HepG2 (cell line): ENCODE measurements at regions not wholly inside any gene's neighbourhood (a gene's known extent, or its start where the extent isn't known, plus 50 kb on each side); places are given as distances from the start of the nearest gene placed in this dataset.

Experiments used
- CBX5 ChIP-seq: sonication (generic); formaldehyde crosslinking; IDR thresholded peaks from 2 replicates; pipeline ENCODE4 v1.4.0; 2020; ENCODE audit warnings: missing genetic modification reagents, borderline replicate concordance
- HDAC2 ChIP-seq: sonication (generic); formaldehyde crosslinking; IDR thresholded peaks from 2 replicates; pipeline ENCODE4 v1.4.0; 2020; ENCODE audit warnings: missing genetic modification reagents
- HMG20A ChIP-seq: IDR thresholded peaks from 2 replicates; pipeline ENCODE4 v1.6.1; 2016; ENCODE audit warnings: borderline replicate concordance
- HNRNPH1 ChIP-seq: fragments of 200-400 bp; formaldehyde crosslinking; optimal IDR thresholded peaks from 2 replicates; pipeline ENCODE3; 2017; ENCODE audit warnings: mild to moderate bottlenecking, low read depth, low read length
- KDM3A ChIP-seq: IDR thresholded peaks from 2 replicates; pipeline ENCODE4 v1.6.1; 2018; ENCODE audit warnings: low read depth, missing compliant biosample characterization
- MYC ChIP-seq: sonication (generic); formaldehyde crosslinking; IDR thresholded peaks from 2 replicates; pipeline ENCODE4 v1.9.0; 2021; ENCODE audit warnings: missing genetic modification reagents, borderline replicate concordance
- NFE2L1 ChIP-seq: sonication (generic); formaldehyde crosslinking; IDR thresholded peaks from 2 replicates; pipeline ENCODE4 v1.4.0; 2020; ENCODE audit warnings: missing genetic modification reagents, mild to moderate bottlenecking, borderline replicate concordance
- NR2F1 ChIP-seq, 2 experiments: fragments of 450-650 bp in 1 of 2; formaldehyde crosslinking in 1 of 2; IDR thresholded peaks; 2 replicates each; pipeline versions ENCODE4 v1.5.0 to v1.6.1; 2016 to 2020; ENCODE audit warnings: mild to moderate bottlenecking in 1 of 2, missing compliant biosample characterization in 1 of 2, missing genetic modification reagents in 1 of 2, moderate library complexity in 1 of 2
- POLR2AphosphoS2 ChIP-seq: IDR thresholded peaks from 2 replicates; pipeline ENCODE4 v1.6.1; 2011; ENCODE audit warnings: low read depth, low read length, improper control_type of control experiment
- REPIN1 ChIP-seq: sonication (generic); formaldehyde crosslinking; IDR thresholded peaks from 2 replicates; pipeline ENCODE4 v1.8.0; 2022; ENCODE audit warnings: missing genetic modification reagents, low read depth, mild to moderate bottlenecking, borderline replicate concordance
- TBL1XR1 ChIP-seq: fragments of 150-350 bp; IDR thresholded peaks from 2 replicates; pipeline ENCODE4 v1.6.1; 2014; ENCODE audit warnings: borderline replicate concordance, low read length; ENCODE audit not compliant: partially characterized antibody
- TRIM22 ChIP-seq: fragments of 450-650 bp; IDR thresholded peaks from 2 replicates; pipeline ENCODE4 v1.6.1; 2017
- ZBTB1 ChIP-seq: sonication (generic); formaldehyde crosslinking; IDR thresholded peaks from 2 replicates; pipeline ENCODE4 v1.4.0; 2020; ENCODE audit warnings: missing genetic modification reagents, borderline replicate concordance
- ZNF17 ChIP-seq: sonication (generic); formaldehyde crosslinking; IDR thresholded peaks from 2 replicates; pipeline ENCODE4 v1.5.0; 2020; ENCODE audit warnings: mild to moderate bottlenecking, missing genetic modification reagents
- ZNF264 ChIP-seq: sonication (generic); formaldehyde crosslinking; IDR thresholded peaks from 2 replicates; pipeline ENCODE4 v1.4.0; 2020; ENCODE audit warnings: missing genetic modification reagents
- ZNF44 ChIP-seq: sonication (generic); formaldehyde crosslinking; IDR thresholded peaks from 2 replicates; pipeline ENCODE4 v1.5.1; 2020; ENCODE audit warnings: mild to moderate bottlenecking, missing genetic modification reagents
- ZNF552 ChIP-seq: sonication (generic); formaldehyde crosslinking; IDR thresholded peaks from 2 replicates; pipeline ENCODE4 v1.9.0; 2022; ENCODE audit warnings: missing genetic modification reagents, mild to moderate bottlenecking, borderline replicate concordance
- ZNF563 ChIP-seq: sonication (generic); formaldehyde crosslinking; IDR thresholded peaks from 2 replicates; pipeline ENCODE4 v1.8.0; 2022; ENCODE audit warnings: mild to moderate bottlenecking, moderate library complexity, missing genetic modification reagents
- ZNF660 ChIP-seq: sonication (generic); formaldehyde crosslinking; IDR thresholded peaks from 2 replicates; pipeline ENCODE4 v1.5.1; 2020; ENCODE audit warnings: mild to moderate bottlenecking, low read depth, missing genetic modification reagents, borderline replicate concordance
- TF ChIP-seq, protein P1 (sequence below): sonication (generic); formaldehyde crosslinking; IDR thresholded peaks from 2 replicates; pipeline ENCODE4 v1.9.0; 2022; ENCODE audit warnings: missing genetic modification reagents, mild to moderate bottlenecking, borderline replicate concordance
- TF ChIP-seq, protein P2 (sequence below): IDR thresholded peaks from 2 replicates; pipeline ENCODE4 v1.6.1; 2016; ENCODE audit warnings: low read depth
- TF ChIP-seq, protein P3 (sequence below): sonication (generic); formaldehyde crosslinking; IDR thresholded peaks from 2 replicates; pipeline ENCODE4 v1.5.0; 2020; ENCODE audit warnings: mild to moderate bottlenecking, missing genetic modification reagents, moderate library complexity
- TF ChIP-seq, protein P4 (sequence below): sonication (generic); formaldehyde crosslinking; IDR thresholded peaks from 2 replicates; pipeline ENCODE4 v1.8.0; 2022; ENCODE audit warnings: mild to moderate bottlenecking, missing genetic modification reagents, borderline replicate concordance

DNA sequence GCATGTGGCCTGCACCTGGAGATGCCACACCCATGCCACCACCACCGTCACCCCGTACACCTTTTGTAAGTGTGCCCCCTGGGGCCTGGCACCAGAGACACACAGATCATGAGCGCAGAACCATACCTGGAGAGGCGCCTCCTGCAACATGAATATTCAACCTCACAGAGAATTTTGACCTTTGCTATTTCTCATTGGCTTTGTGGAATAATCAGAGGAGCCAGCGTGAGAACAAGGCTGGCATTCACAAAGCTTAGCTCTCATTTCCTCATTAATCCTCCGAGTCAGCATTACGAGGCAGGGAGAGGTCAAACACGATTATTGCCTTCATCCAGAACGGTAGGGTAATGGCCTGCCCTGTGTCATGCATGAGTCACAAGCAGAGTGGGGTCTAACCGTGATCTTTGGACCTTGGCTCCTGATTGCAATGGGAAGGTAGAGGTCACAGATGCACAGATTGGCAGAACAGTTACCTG lies 73.0 kb upstream of the POMGNT2 start (continued):
- TF ChIP-seq HDAC2 (CRISPR knock-in tag) (peak; percentile 55), ZNF563 (no peak), REPIN1 (CRISPR knock-in tag) (no peak), ZNF660 (CRISPR knock-in tag) (no peak), ZNF552 (no peak), HMG20A (CRISPR knock-in tag) (peak; percentile 95; the same call in 1 of the 2 replicates), TBL1XR1 (peak; percentile 67), NR2F1 (CRISPR knock-in tag; IDR thresholded peaks at IDR 0.05) (peak; percentile 80 to 97; a peak in 3 of 4 replicates), MYC (CRISPR knock-in tag) (no peak; the same call in 1 of the 2 replicates), NFE2L1 (no peak), CBX5 (CRISPR knock-in tag) (peak; percentile 31; the same call in 1 of the 2 replicates), KDM3A (no peak), POLR2AphosphoS2 (no peak), HNRNPH1 (no peak), ZNF264 (CRISPR knock-in tag) (no peak), ZNF44 (CRISPR knock-in tag) (no peak), TRIM22 (no peak), ZNF17 (CRISPR knock-in tag) (no peak), ZBTB1 (CRISPR knock-in tag) (no peak)
- TF ChIP-seq, protein P1, sequence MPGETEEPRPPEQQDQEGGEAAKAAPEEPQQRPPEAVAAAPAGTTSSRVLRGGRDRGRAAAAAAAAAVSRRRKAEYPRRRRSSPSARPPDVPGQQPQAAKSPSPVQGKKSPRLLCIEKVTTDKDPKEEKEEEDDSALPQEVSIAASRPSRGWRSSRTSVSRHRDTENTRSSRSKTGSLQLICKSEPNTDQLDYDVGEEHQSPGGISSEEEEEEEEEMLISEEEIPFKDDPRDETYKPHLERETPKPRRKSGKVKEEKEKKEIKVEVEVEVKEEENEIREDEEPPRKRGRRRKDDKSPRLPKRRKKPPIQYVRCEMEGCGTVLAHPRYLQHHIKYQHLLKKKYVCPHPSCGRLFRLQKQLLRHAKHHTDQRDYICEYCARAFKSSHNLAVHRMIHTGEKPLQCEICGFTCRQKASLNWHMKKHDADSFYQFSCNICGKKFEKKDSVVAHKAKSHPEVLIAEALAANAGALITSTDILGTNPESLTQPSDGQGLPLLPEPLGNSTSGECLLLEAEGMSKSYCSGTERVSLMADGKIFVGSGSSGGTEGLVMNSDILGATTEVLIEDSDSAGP (CRISPR knock-in tag): no peak
- TF ChIP-seq, protein P2, sequence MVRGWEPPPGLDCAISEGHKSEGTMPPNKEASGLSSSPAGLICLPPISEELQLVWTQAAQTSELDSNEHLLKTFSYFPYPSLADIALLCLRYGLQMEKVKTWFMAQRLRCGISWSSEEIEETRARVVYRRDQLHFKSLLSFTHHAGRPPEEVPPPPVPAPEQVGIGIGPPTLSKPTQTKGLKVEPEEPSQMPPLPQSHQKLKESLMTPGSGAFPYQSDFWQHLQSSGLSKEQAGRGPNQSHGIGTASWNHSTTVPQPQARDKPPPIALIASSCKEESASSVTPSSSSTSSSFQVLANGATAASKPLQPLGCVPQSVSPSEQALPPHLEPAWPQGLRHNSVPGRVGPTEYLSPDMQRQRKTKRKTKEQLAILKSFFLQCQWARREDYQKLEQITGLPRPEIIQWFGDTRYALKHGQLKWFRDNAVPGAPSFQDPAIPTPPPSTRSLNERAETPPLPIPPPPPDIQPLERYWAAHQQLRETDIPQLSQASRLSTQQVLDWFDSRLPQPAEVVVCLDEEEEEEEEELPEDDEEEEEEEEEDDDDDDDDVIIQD (CRISPR knock-in tag): peak; percentile 92; the same call in 1 of the 2 replicates
- TF ChIP-seq, protein P3, sequence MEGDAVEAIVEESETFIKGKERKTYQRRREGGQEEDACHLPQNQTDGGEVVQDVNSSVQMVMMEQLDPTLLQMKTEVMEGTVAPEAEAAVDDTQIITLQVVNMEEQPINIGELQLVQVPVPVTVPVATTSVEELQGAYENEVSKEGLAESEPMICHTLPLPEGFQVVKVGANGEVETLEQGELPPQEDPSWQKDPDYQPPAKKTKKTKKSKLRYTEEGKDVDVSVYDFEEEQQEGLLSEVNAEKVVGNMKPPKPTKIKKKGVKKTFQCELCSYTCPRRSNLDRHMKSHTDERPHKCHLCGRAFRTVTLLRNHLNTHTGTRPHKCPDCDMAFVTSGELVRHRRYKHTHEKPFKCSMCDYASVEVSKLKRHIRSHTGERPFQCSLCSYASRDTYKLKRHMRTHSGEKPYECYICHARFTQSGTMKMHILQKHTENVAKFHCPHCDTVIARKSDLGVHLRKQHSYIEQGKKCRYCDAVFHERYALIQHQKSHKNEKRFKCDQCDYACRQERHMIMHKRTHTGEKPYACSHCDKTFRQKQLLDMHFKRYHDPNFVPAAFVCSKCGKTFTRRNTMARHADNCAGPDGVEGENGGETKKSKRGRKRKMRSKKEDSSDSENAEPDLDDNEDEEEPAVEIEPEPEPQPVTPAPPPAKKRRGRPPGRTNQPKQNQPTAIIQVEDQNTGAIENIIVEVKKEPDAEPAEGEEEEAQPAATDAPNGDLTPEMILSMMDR (CRISPR knock-in tag): no peak
- TF ChIP-seq, protein P4, sequence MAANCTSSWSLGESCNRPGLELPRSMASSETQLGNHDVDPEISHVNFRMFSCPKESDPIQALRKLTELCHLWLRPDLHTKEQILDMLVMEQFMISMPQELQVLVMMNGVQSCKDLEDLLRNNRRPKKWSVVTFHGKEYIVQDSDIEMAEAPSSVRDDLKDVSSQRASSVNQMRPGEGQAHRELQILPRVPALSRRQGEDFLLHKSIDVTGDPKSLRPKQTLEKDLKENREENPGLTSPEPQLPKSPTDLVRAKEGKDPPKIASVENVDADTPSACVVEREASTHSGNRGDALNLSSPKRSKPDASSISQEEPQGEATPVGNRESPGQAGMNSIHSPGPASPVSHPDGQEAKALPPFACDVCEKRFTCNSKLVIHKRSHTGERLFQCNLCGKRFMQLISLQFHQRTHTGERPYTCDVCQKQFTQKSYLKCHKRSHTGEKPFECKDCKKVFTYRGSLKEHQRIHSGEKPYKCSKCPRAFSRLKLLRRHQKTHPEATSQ (CRISPR knock-in tag): no peak
